GM23338 (cell line): ENCODE measurements at regions not wholly inside any gene's neighbourhood (a gene's known extent, or its start where the extent isn't known, plus 50 kb on each side); places are given as distances from the start of the nearest gene placed in this dataset.

Experiments
- ATAC-seq: fragments of 200-7000 bp; cut with Tn5 transposase; 3 replicates; pipeline ENCODE4 v1.9.1; 2020
- DNase-seq: peaks from one replicate; pipeline ENCODE4 v3.0.0-alpha.2; 2015; ENCODE audit warnings: low spot score
- H2AFZ ChIP-seq: fragments of 200-600 bp; sonication (generic); 2 replicates; pipeline ENCODE4 v1.8.0; 2016; ENCODE audit warnings: antibody characterized with exemption, mild to moderate bottlenecking, moderate library complexity
- H3F3A ChIP-seq: fragments of 200-600 bp; sonication (generic); replicated peaks from 2 replicates; pipeline ENCODE4 v1.8.0; 2017; ENCODE audit warnings: antibody characterized with exemption, mixed run types, low read depth
- H3K27ac ChIP-seq: fragments of 200-600 bp; sonication (generic); 2 replicates; pipeline ENCODE4 v1.6.1; 2016; ENCODE audit warnings: low read depth
- H3K27me3 ChIP-seq: fragments of 200-600 bp; sonication (generic); 2 replicates; pipeline ENCODE4 v1.8.0; 2016; ENCODE audit warnings: mild to moderate bottlenecking, mixed run types, moderate library complexity; ENCODE audit not compliant: insufficient read depth
- H3K36me3 ChIP-seq: fragments of 200-600 bp; sonication (generic); 2 replicates; pipeline ENCODE4 v1.8.0; 2016; ENCODE audit warnings: mild to moderate bottlenecking; ENCODE audit not compliant: insufficient read depth
- H3K4me1 ChIP-seq: fragments of 200-600 bp; sonication (generic); 2 replicates; pipeline ENCODE4 v1.8.0; 2016; ENCODE audit warnings: mild to moderate bottlenecking, moderate library complexity; ENCODE audit not compliant: insufficient read depth
- H3K4me2 ChIP-seq: fragments of 200-600 bp; sonication (generic); 2 replicates; pipeline ENCODE4 v1.7.1; 2017; ENCODE audit warnings: mixed run types
- H3K4me3 ChIP-seq: fragments of 200-600 bp; sonication (generic); 2 replicates; pipeline ENCODE4 v1.6.1; 2016; ENCODE audit warnings: mixed run types
- H3K79me2 ChIP-seq: fragments of 200-600 bp; sonication (generic); replicated peaks from 2 replicates; pipeline ENCODE4 v1.8.0; 2017; ENCODE audit warnings: mild to moderate bottlenecking; ENCODE audit not compliant: insufficient read depth
- H3K9me2 ChIP-seq: fragments of 200-600 bp; sonication (generic); 2 replicates; pipeline ENCODE4 v1.8.0; 2017; ENCODE audit not compliant: insufficient read depth
- H4K20me1 ChIP-seq: fragments of 200-600 bp; sonication (generic); replicated peaks from 2 replicates; pipeline ENCODE4 v1.8.0; 2017; ENCODE audit warnings: mild to moderate bottlenecking; ENCODE audit not compliant: insufficient read depth
- H3K27ac Mint-ChIP-seq: 2 replicates; pipeline ENCODE4 v1.8.0; 2020; ENCODE audit warnings: inconsistent platforms, mild to moderate bottlenecking, moderate library complexity, mixed read lengths
- H3K27me3 Mint-ChIP-seq: 3 replicates; pipeline ENCODE4 v1.8.0; 2022; ENCODE audit warnings: low read depth, mild to moderate bottlenecking, moderate library complexity, mixed read lengths, inconsistent platforms; ENCODE audit not compliant: insufficient read depth, poor library complexity
- H3K36me3 Mint-ChIP-seq: 3 replicates; pipeline ENCODE4 v1.8.0; 2021; ENCODE audit warnings: low read depth, mild to moderate bottlenecking, inconsistent platforms, moderate library complexity, mixed read lengths
- H3K4me1 Mint-ChIP-seq: 3 replicates; pipeline ENCODE4 v1.8.0; 2020; ENCODE audit warnings: mild to moderate bottlenecking, inconsistent platforms, mixed read lengths
- H3K4me3 Mint-ChIP-seq: 3 replicates; pipeline ENCODE4 v1.8.0; 2021; ENCODE audit warnings: moderate library complexity, mild to moderate bottlenecking, inconsistent platforms, mixed read lengths
- H3K9me3 Mint-ChIP-seq: 3 replicates; pipeline ENCODE4 v1.8.0; 2020; ENCODE audit warnings: moderate library complexity, mild to moderate bottlenecking, inconsistent platforms, mixed read lengths
- CREB1 ChIP-seq: fragments of 250-450 bp; sonication (Bioruptor Pico); IDR thresholded peaks from 2 replicates; pipeline ENCODE4 v1.5.0; 2020; ENCODE audit warnings: low read depth, mild to moderate bottlenecking, moderate library complexity
- CTCF ChIP-seq, 2 experiments: fragments of 200-600 bp in 1 of 2; sonication (generic) in 1 of 2; conservative IDR thresholded peaks; 2 replicates each; pipeline versions ENCODE4 v1.5.1 to v1.6.1; 2016 to 2017; ENCODE audit warnings: antibody characterized with exemption in 2 of 2, low read depth in 2 of 2, mild to moderate bottlenecking in 2 of 2, moderate library complexity in 1 of 2
- ETS1 ChIP-seq: IDR thresholded peaks from 2 replicates; pipeline ENCODE4 v1.6.1; 2016; ENCODE audit warnings: antibody characterized with exemption
- EZH2 ChIP-seq: fragments of 200-600 bp; sonication (generic); IDR thresholded peaks from one replicate; pipeline ENCODE4 v1.8.0; 2017; ENCODE audit warnings: antibody characterized with exemption, mild to moderate bottlenecking, low read depth; ENCODE audit not compliant: unreplicated experiment
- EZH2phosphoT487 ChIP-seq: fragments of 200-600 bp; sonication (generic); IDR thresholded peaks from one replicate; pipeline ENCODE4 v1.8.1; 2018; ENCODE audit warnings: antibody characterized with exemption; ENCODE audit not compliant: unreplicated experiment
- JUNB ChIP-seq: IDR thresholded peaks from one replicate; pipeline ENCODE4 v1.6.1; 2016; ENCODE audit warnings: antibody characterized with exemption; ENCODE audit not compliant: unreplicated experiment
- NANOG ChIP-seq: IDR thresholded peaks from 2 replicates; pipeline ENCODE4 v1.6.1; 2016; ENCODE audit warnings: antibody characterized with exemption, borderline replicate concordance
- POLR2AphosphoS5 ChIP-seq: IDR thresholded peaks from 2 replicates; pipeline ENCODE4 v1.6.1; 2016; ENCODE audit warnings: antibody characterized with exemption, low read depth
- REST ChIP-seq: IDR thresholded peaks from one replicate; pipeline ENCODE4 v1.6.1; 2018; ENCODE audit warnings: antibody characterized with exemption; ENCODE audit not compliant: unreplicated experiment
- STAT1 ChIP-seq: IDR thresholded peaks from one replicate; pipeline ENCODE4 v1.6.1; 2016; ENCODE audit warnings: antibody characterized with exemption; ENCODE audit not compliant: unreplicated experiment
- ZNF114 ChIP-seq: fragments of 250-450 bp; sonication (Bioruptor Pico); IDR thresholded peaks from 2 replicates; pipeline ENCODE4 v1.5.0; 2020; ENCODE audit warnings: mild to moderate bottlenecking, moderate library complexity
- ZNF331 ChIP-seq: fragments of 250-450 bp; sonication (Bioruptor Pico); IDR thresholded peaks from 2 replicates; pipeline ENCODE4 v1.5.0; 2020; ENCODE audit warnings: low read depth, mild to moderate bottlenecking, moderate library complexity
- ZNF462 ChIP-seq: fragments of 250-450 bp; sonication (Bioruptor Pico); IDR thresholded peaks from 2 replicates; pipeline ENCODE4 v1.5.0; 2020; ENCODE audit warnings: mild to moderate bottlenecking, moderate library complexity

GRCh38 chr7:32676249-32676941 lies 181.1 kb downstream of the AVL9 start:
- H3K36me3 ChIP-seq = no peaks in the 10 kb centered on the region
- H2AFZ ChIP-seq = no peak overlapping the region
- DNase-seq = no peak
- H3K27ac Mint-ChIP-seq = no peak overlapping the region
- no peaks in the 10 kb centered on the region for H3K9me2 ChIP-seq
- no peak for TF ChIP-seq NANOG
- no peak for TF ChIP-seq CREB1 (CRISPR knock-in tag)
- no peak for TF ChIP-seq ETS1
- TF ChIP-seq REST = no peak
- TF ChIP-seq EZH2 = no peak
- TF ChIP-seq ZNF331 (CRISPR knock-in tag) = no peak
- no peak for TF ChIP-seq JUNB
- TF ChIP-seq STAT1 = no peak
- TF ChIP-seq EZH2phosphoT487 = no peak
- TF ChIP-seq CTCF (conservative IDR thresholded peaks at IDR 0.05; ENCODE audit: low read depth in 2 of 2) = no peak
- TF ChIP-seq ZNF462 (CRISPR knock-in tag) = no peak
- TF ChIP-seq ZNF114 (CRISPR knock-in tag) = no peak
- TF ChIP-seq POLR2AphosphoS5 = no peak
- no peaks in the 10 kb centered on the region for H4K20me1 ChIP-seq
- peaks cover 18% of the 10 kb centered on the region for H3K9me3 Mint-ChIP-seq
- no peaks in the 10 kb centered on the region for H3F3A ChIP-seq
- no peaks in the 10 kb centered on the region for H3K79me2 ChIP-seq
- ATAC-seq = no peak
- no peaks in the 10 kb centered on the region for H3K27me3 ChIP-seq
- H3K4me3 Mint-ChIP-seq = no peak overlapping the region
- no peak overlapping the region for H3K4me2 ChIP-seq
- H3K4me1 Mint-ChIP-seq = peaks cover 21% of the 10 kb centered on the region
- no peak overlapping the region for H3K4me3 ChIP-seq
- H3K4me1 ChIP-seq = peaks cover 8% of the 10 kb centered on the region
- peaks cover 28% of the 10 kb centered on the region for H3K36me3 Mint-ChIP-seq
- no peaks in the 10 kb centered on the region for H3K27me3 Mint-ChIP-seq
- H3K27ac ChIP-seq = no peak overlapping the region
